Urinary bladder (tissue), 3 donors: ENCODE measurements at regions not wholly inside any gene's neighbourhood (a gene's known extent, or its start where the extent isn't known, plus 50 kb on each side); places are given as distances from the start of the nearest gene placed in this dataset.

ENCODE experiments used
- DNase-seq: peaks from one replicate; pipeline ENCODE4 v3.0.0-alpha.2; 2015; ENCODE audit errors: extremely low spot score
- H3K27ac ChIP-seq: one replicate; pipeline ENCODE4 v1.5.1; 2013; ENCODE audit warnings: low read depth, mild to moderate bottlenecking, moderate library complexity
- H3K36me3 ChIP-seq: one replicate; pipeline ENCODE4 v1.6.1; 2013; ENCODE audit warnings: mild to moderate bottlenecking, moderate library complexity; ENCODE audit not compliant: insufficient read depth
- H3K4me1 ChIP-seq: one replicate; pipeline ENCODE4 v1.6.1; 2013; ENCODE audit warnings: mild to moderate bottlenecking, moderate library complexity; ENCODE audit not compliant: insufficient read depth
- H3K4me3 ChIP-seq: one replicate; pipeline ENCODE4 v1.5.1; 2013; ENCODE audit warnings: low read depth, low read length
- WGBS: extraction: QIAGEN DNeasy Blood & Tissue Kit; methylation state at CpG from one replicate; pipeline ENCODE4 v1.1.7; 2013; 5-methylcytosine and 5-hydroxymethylcytosine counted together
- donor health status: healthy with polysubstance abuse.
- donor health status: healthy.

- Histone ChIP-seq H3K4me1 (no peaks in the 10 kb centered on the region), H3K36me3 (no peaks in the 10 kb centered on the region), H3K4me3 (no peak overlapping the region), H3K27ac (no peak overlapping the region)
- WGBS, result 83% methylated on average over 6 of the region's 6 CpGs
- DNase-seq, result no peak
Observed at GRCh38 chr11:71201936-71202597, 50.3 kb downstream of the SHANK2 start.

GRCh38 chr11:71201231-71201630 is 51.1 kb downstream of the SHANK2 start:
- no peaks in the 10 kb centered on the region for H3K4me1 ChIP-seq
- no peak overlapping the region for H3K4me3 ChIP-seq
- DNase-seq, result no peak
- no peaks in the 10 kb centered on the region for H3K36me3 ChIP-seq
- 94% methylated on average over 20 of the region's 20 CpGs for WGBS
- no peak overlapping the region for H3K27ac ChIP-seq

- Histone ChIP-seq H3K4me1 (no peaks in the 10 kb centered on the region), H3K27ac (no peak overlapping the region), H3K4me3 (no peak overlapping the region), H3K36me3 (no peaks in the 10 kb centered on the region)
- no peak for DNase-seq
- 74% methylated on average over 5 of the region's 5 CpGs for whole genome bisulfite sequencing
Observed at GRCh38 chr11:71200761-71201160, 51.6 kb downstream of the SHANK2 start.

- Histone ChIP-seq H3K4me3 (no peak overlapping the region), H3K4me1 (no peaks in the 10 kb centered on the region), H3K36me3 (no peaks in the 10 kb centered on the region), H3K27ac (no peak overlapping the region)
- no peak for DNase-seq
- 76% methylated on average over 9 of the region's 9 CpGs for WGBS
Observed at GRCh38 chr11:71200172-71200716, 52.1 kb downstream of the SHANK2 start.

- WGBS, result 81% methylated on average over 20 of the region's 20 CpGs
- DNase-seq, result no peak
- H3K36me3 ChIP-seq, result no peaks in the 10 kb centered on the region
- no peak overlapping the region for H3K27ac ChIP-seq
- no peak overlapping the region for H3K4me3 ChIP-seq
- no peaks in the 10 kb centered on the region for H3K4me1 ChIP-seq
Observed at GRCh38 chr11:71199226-71199820, 53.1 kb downstream of the SHANK2 start.

GRCh38 chr11:71198823-71199165 is 53.6 kb downstream of the SHANK2 start:
- no peak overlapping the region for H3K4me3 ChIP-seq
- no peaks in the 10 kb centered on the region for H3K36me3 ChIP-seq
- H3K4me1 ChIP-seq, result no peaks in the 10 kb centered on the region
- no peak overlapping the region for H3K27ac ChIP-seq
- DNase-seq, result no peak
- 92% methylated on average over 11 of the region's 11 CpGs for WGBS

GRCh38 chr11:71198141-71198822 is 54.1 kb downstream of the SHANK2 start:
- 81% methylated on average over 17 of the region's 17 CpGs for WGBS
- Histone ChIP-seq H3K4me1 (no peaks in the 10 kb centered on the region), H3K4me3 (no peak overlapping the region), H3K27ac (no peak overlapping the region), H3K36me3 (no peaks in the 10 kb centered on the region)
- no peak for DNase-seq

GRCh38 chr11:71197096-71197495 is 55.3 kb downstream of the SHANK2 start:
- no peak for DNase-seq
- WGBS, result 74% methylated on average over 5 of the region's 5 CpGs

GRCh38 chr11:71194710-71195109 is 57.7 kb downstream of the SHANK2 start:
- Histone ChIP-seq H3K4me3 (no peak overlapping the region), H3K27ac (no peak overlapping the region), H3K36me3 (no peaks in the 10 kb centered on the region), H3K4me1 (no peaks in the 10 kb centered on the region)
- 89% methylated on average over 5 of the region's 5 CpGs for WGBS
- no peak for DNase-seq

More at GRCh38 chr11:71197096-71197495, 55.3 kb downstream of the SHANK2 start:
- Histone ChIP-seq H3K27ac (no peak overlapping the region), H3K4me3 (no peak overlapping the region), H3K36me3 (no peaks in the 10 kb centered on the region), H3K4me1 (no peaks in the 10 kb centered on the region)

GRCh38 chr11:71193431-71193830 is 58.9 kb downstream of the SHANK2 start:
- 91% methylated on average over 10 of the region's 10 CpGs for WGBS
- H3K27ac ChIP-seq, result no peak overlapping the region
- no peak overlapping the region for H3K4me3 ChIP-seq
- no peaks in the 10 kb centered on the region for H3K36me3 ChIP-seq
- H3K4me1 ChIP-seq, result no peaks in the 10 kb centered on the region
- no peak for DNase-seq

- Histone ChIP-seq H3K36me3 (no peaks in the 10 kb centered on the region), H3K4me1 (no peaks in the 10 kb centered on the region), H3K4me3 (no peak overlapping the region), H3K27ac (no peak overlapping the region)
- DNase-seq, result no peak
- WGBS, result 85% methylated on average over 3 of the region's 3 CpGs
Observed at GRCh38 chr11:71192629-71193028, 59.7 kb downstream of the SHANK2 start.

- Histone ChIP-seq H3K27ac (no peak overlapping the region), H3K4me1 (no peaks in the 10 kb centered on the region), H3K36me3 (no peaks in the 10 kb centered on the region), H3K4me3 (no peak overlapping the region)
- WGBS, result 78% methylated on average over 8 of the region's 8 CpGs
- DNase-seq, result no peak
Observed at GRCh38 chr11:71191201-71191600, 61.2 kb downstream of the SHANK2 start.

GRCh38 chr11:71190551-71190950 is 61.8 kb downstream of the SHANK2 start:
- H3K36me3 ChIP-seq, result no peaks in the 10 kb centered on the region
- H3K4me3 ChIP-seq, result no peak overlapping the region
- H3K27ac ChIP-seq, result no peak overlapping the region
- WGBS, result 91% methylated on average over 14 of the region's 14 CpGs
- no peaks in the 10 kb centered on the region for H3K4me1 ChIP-seq
- DNase-seq, result no peak

GRCh38 chr11:71189768-71190315 is 62.5 kb downstream of the SHANK2 start:
- Histone ChIP-seq H3K4me3 (no peak overlapping the region), H3K4me1 (no peaks in the 10 kb centered on the region), H3K36me3 (no peaks in the 10 kb centered on the region), H3K27ac (no peak overlapping the region)
- no peak for DNase-seq
- WGBS, result 86% methylated on average over 14 of the region's 14 CpGs
